HCT116 (cell line): ENCODE measurements at regions not wholly inside any gene's neighbourhood (a gene's known extent, or its start where the extent isn't known, plus 50 kb on each side); places are given as distances from the start of the nearest gene placed in this dataset.

Source experiments
- CBX3 ChIP-seq: IDR thresholded peaks from 2 replicates; pipeline ENCODE4 v1.6.1; 2012; ENCODE audit warnings: low read depth
- CEBPB ChIP-seq: IDR thresholded peaks from 2 replicates; pipeline ENCODE4 v1.6.1; 2012; ENCODE audit warnings: low read depth
- ELF1 ChIP-seq: IDR thresholded peaks from 2 replicates; pipeline ENCODE4 v1.6.1; 2012; ENCODE audit warnings: low read depth, borderline replicate concordance
- EZH2 ChIP-seq: fragments of 200-600 bp; sonication (generic); IDR thresholded peaks from 2 replicates; pipeline ENCODE4 v1.6.1; 2017; ENCODE audit warnings: antibody characterized with exemption, mixed run types
- EZH2phosphoT487 ChIP-seq: fragments of 200-600 bp; IDR thresholded peaks from 2 replicates; pipeline ENCODE4 v1.6.1; 2018; ENCODE audit warnings: antibody characterized with exemption, borderline replicate concordance
- POLR2A ChIP-seq: IDR thresholded peaks from 2 replicates; pipeline ENCODE4 v1.7.0; 2011; ENCODE audit warnings: borderline replicate concordance; ENCODE audit not compliant: insufficient read depth, insufficient read length; ENCODE audit errors: extremely low read depth
- POLR2AphosphoS5 ChIP-seq: IDR thresholded peaks from 2 replicates; pipeline ENCODE4 v1.6.1; 2011; ENCODE audit warnings: mild to moderate bottlenecking, low read depth, low read length, moderate library complexity
- SP1 ChIP-seq: IDR thresholded peaks from 2 replicates; pipeline ENCODE4 v1.6.1; 2012; ENCODE audit warnings: low read depth
- SRF ChIP-seq: IDR thresholded peaks from 2 replicates; pipeline ENCODE4 v1.6.1; 2012; ENCODE audit warnings: low read depth
- ZNF274 ChIP-seq: fragments of 200-500 bp; sonication (Bioruptor generic); IDR thresholded peaks from 2 replicates; pipeline ENCODE4 v1.6.1; 2014; ENCODE audit warnings: mild to moderate bottlenecking, low read depth, low read length, inconsistent platforms
- TF ChIP-seq, protein P1 (sequence below), 3 experiments: fragments of 200-600 bp in 1 of 3; sonication (generic) in 1 of 3; IDR thresholded peaks in 2 of 3; conservative IDR thresholded peaks in 1 of 3; 2 replicates each; pipeline ENCODE4 v1.5.1; 2012 to 2017; ENCODE audit warnings: low read depth in 2 of 3, low read length in 2 of 3, antibody characterized with exemption in 1 of 3, borderline replicate concordance in 1 of 3, control low read depth in 1 of 3, mild to moderate bottlenecking in 1 of 3, mixed read lengths in 1 of 3, mixed run types in 1 of 3, moderate library complexity in 1 of 3; ENCODE audit not compliant: insufficient read depth in 1 of 3
- TF ChIP-seq, protein P2 (sequence below): IDR thresholded peaks from 2 replicates; pipeline ENCODE4 v1.6.1; 2012
- TF ChIP-seq, protein P3 (sequence below): IDR thresholded peaks from 2 replicates; pipeline ENCODE4 v1.6.1; 2012; ENCODE audit warnings: low read depth
- TF ChIP-seq, protein P4 (sequence below): IDR thresholded peaks from 2 replicates; pipeline ENCODE4 v1.6.1; 2011; ENCODE audit warnings: mild to moderate bottlenecking, low read length, moderate library complexity; ENCODE audit not compliant: insufficient replicate concordance; ENCODE audit errors: extremely low read depth

DNA sequence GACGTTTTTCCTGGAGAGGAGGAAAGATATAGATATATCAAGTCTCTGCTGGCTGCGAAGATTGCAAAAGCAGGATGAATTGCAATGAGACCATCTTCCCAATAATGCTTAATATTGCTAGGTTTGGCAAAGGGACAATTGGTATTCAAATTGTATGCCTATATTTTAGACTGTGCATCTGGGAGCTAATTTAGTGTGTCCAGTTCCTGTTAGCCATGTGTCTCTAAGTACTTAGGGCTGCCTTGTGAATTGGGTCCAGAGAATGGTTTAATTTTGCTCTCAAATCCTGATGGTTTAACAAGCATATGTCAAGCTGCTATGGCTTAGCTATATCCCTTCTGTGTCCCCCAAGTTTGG lies 97.6 kb upstream of the ZNF366 start:
- TF ChIP-seq, protein P1, sequence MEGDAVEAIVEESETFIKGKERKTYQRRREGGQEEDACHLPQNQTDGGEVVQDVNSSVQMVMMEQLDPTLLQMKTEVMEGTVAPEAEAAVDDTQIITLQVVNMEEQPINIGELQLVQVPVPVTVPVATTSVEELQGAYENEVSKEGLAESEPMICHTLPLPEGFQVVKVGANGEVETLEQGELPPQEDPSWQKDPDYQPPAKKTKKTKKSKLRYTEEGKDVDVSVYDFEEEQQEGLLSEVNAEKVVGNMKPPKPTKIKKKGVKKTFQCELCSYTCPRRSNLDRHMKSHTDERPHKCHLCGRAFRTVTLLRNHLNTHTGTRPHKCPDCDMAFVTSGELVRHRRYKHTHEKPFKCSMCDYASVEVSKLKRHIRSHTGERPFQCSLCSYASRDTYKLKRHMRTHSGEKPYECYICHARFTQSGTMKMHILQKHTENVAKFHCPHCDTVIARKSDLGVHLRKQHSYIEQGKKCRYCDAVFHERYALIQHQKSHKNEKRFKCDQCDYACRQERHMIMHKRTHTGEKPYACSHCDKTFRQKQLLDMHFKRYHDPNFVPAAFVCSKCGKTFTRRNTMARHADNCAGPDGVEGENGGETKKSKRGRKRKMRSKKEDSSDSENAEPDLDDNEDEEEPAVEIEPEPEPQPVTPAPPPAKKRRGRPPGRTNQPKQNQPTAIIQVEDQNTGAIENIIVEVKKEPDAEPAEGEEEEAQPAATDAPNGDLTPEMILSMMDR (IDR thresholded peaks at IDR 0.05 in 2 of 3, conservative IDR thresholded peaks at IDR 0.05 in 1 of 3; ENCODE audit: borderline replicate concordance in 1 of 3, insufficient read depth in 1 of 3, low read depth in 2 of 3, low read length in 2 of 3), result no peak
- TF ChIP-seq SP1 (no peak), EZH2 (no peak), POLR2AphosphoS5 (no peak), EZH2phosphoT487 (no peak), POLR2A (no peak), SRF (no peak), ZNF274 (no peak), CEBPB (no peak), ELF1 (no peak), CBX3 (no peak)
- TF ChIP-seq, protein P2, sequence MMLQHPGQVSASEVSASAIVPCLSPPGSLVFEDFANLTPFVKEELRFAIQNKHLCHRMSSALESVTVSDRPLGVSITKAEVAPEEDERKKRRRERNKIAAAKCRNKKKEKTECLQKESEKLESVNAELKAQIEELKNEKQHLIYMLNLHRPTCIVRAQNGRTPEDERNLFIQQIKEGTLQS, result no peak
- TF ChIP-seq, protein P3, sequence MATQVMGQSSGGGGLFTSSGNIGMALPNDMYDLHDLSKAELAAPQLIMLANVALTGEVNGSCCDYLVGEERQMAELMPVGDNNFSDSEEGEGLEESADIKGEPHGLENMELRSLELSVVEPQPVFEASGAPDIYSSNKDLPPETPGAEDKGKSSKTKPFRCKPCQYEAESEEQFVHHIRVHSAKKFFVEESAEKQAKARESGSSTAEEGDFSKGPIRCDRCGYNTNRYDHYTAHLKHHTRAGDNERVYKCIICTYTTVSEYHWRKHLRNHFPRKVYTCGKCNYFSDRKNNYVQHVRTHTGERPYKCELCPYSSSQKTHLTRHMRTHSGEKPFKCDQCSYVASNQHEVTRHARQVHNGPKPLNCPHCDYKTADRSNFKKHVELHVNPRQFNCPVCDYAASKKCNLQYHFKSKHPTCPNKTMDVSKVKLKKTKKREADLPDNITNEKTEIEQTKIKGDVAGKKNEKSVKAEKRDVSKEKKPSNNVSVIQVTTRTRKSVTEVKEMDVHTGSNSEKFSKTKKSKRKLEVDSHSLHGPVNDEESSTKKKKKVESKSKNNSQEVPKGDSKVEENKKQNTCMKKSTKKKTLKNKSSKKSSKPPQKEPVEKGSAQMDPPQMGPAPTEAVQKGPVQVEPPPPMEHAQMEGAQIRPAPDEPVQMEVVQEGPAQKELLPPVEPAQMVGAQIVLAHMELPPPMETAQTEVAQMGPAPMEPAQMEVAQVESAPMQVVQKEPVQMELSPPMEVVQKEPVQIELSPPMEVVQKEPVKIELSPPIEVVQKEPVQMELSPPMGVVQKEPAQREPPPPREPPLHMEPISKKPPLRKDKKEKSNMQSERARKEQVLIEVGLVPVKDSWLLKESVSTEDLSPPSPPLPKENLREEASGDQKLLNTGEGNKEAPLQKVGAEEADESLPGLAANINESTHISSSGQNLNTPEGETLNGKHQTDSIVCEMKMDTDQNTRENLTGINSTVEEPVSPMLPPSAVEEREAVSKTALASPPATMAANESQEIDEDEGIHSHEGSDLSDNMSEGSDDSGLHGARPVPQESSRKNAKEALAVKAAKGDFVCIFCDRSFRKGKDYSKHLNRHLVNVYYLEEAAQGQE, result no peak
- TF ChIP-seq, protein P4, sequence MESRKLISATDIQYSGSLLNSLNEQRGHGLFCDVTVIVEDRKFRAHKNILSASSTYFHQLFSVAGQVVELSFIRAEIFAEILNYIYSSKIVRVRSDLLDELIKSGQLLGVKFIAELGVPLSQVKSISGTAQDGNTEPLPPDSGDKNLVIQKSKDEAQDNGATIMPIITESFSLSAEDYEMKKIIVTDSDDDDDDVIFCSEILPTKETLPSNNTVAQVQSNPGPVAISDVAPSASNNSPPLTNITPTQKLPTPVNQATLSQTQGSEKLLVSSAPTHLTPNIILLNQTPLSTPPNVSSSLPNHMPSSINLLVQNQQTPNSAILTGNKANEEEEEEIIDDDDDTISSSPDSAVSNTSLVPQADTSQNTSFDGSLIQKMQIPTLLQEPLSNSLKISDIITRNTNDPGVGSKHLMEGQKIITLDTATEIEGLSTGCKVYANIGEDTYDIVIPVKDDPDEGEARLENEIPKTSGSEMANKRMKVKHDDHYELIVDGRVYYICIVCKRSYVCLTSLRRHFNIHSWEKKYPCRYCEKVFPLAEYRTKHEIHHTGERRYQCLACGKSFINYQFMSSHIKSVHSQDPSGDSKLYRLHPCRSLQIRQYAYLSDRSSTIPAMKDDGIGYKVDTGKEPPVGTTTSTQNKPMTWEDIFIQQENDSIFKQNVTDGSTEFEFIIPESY, result no peak
